Muscle of leg (tissue), 3 donors: ENCODE measurements at regions not wholly inside any gene's neighbourhood (a gene's known extent, or its start where the extent isn't known, plus 50 kb on each side); places are given as distances from the start of the nearest gene placed in this dataset.
A peak's percentile ranks its signal among the peaks of the same experiment; 100 is the strongest.

Experiments used
- DNase-seq: peaks from one replicate; pipeline ENCODE4 v3.0.0; 2013
- H3K27ac ChIP-seq: one replicate; pipeline ENCODE4 v1.5.1; 2013; ENCODE audit warnings: mild to moderate bottlenecking, low read length, control low read depth
- H3K27me3 ChIP-seq: one replicate; pipeline ENCODE4 v1.6.1; 2013; ENCODE audit warnings: low read length; ENCODE audit not compliant: control insufficient read depth, insufficient read depth
- H3K36me3 ChIP-seq: one replicate; pipeline ENCODE4 v1.6.1; 2013; ENCODE audit warnings: low read length; ENCODE audit not compliant: control insufficient read depth, insufficient read depth
- H3K4me1 ChIP-seq: one replicate; pipeline ENCODE4 v1.6.1; 2013; ENCODE audit warnings: low read length; ENCODE audit not compliant: control insufficient read depth, insufficient read depth
- H3K4me3 ChIP-seq: one replicate; pipeline ENCODE4 v1.5.1; 2013; ENCODE audit warnings: low read length, control low read depth
- H3K9me3 ChIP-seq: replicated peaks from 2 replicates; pipeline ENCODE4 v1.6.1; 2013; ENCODE audit warnings: low read depth, low read length; ENCODE audit not compliant: control insufficient read depth
- WGBS: methylation state at CpG from one replicate; pipeline ENCODE4 v1.1.5; 2013; ENCODE audit warnings: missing lambda C conversion rate; ENCODE audit not compliant: insufficient coverage; 5-methylcytosine and 5-hydroxymethylcytosine counted together

DNA sequence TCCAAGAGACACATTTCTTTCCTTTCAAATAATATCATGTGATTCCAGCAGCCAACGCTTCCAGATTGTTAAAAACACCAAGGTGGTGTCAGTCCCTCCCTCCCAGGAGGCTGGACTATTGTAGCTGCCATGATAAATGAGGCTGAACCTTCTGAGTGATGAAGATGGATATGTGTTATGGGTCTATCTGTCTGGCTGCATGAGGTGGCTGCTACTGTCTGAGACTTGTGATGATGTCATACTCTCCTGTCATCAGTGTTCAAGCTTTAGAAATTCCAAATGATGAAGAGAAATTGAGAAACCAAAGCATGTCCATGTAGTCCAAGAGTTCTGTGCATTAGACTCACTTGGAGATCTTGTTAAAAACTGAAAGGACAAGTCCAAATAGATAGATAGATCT is 683.0 kb downstream of the NTRK3 start:
- no peak overlapping the region for H3K4me3 ChIP-seq
- DNase-seq: no peak
- no CpG with 5 or more reads among the region's 1 CpG for WGBS
- no peaks in the 10 kb centered on the region for H3K9me3 ChIP-seq
- H3K27ac ChIP-seq: no peak overlapping the region
- no peaks in the 10 kb centered on the region for H3K4me1 ChIP-seq
- no peaks in the 10 kb centered on the region for H3K27me3 ChIP-seq
- H3K36me3 ChIP-seq: no peaks in the 10 kb centered on the region

DNA sequence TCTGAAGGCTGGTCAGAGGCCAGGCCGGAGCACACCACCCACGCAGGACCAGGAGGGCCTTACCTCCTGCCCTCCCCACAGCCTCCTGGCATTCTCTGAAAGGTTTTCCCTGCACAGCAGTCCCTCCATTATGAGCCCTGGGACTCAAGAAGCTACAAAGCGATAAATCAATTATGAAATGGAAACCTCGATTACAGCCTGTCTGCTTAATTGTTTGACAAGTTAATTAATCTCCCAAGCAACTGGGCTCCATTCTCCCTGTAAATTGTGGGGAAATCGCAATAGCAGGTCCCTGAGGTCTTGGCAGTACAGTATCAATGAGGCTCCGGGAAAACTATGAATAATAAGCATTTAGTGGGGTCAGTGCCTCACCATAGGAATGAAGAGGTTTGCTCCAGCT is 683.5 kb downstream of the NTRK3 start:
- no peak overlapping the region for H3K4me3 ChIP-seq
- H3K27ac ChIP-seq: no peak overlapping the region
- DNase-seq: no peak
- H3K27me3 ChIP-seq: no peaks in the 10 kb centered on the region
- no peaks in the 10 kb centered on the region for H3K36me3 ChIP-seq
- no peaks in the 10 kb centered on the region for H3K9me3 ChIP-seq
- WGBS: 76% methylated on average over 2 of the region's 6 CpGs
- no peaks in the 10 kb centered on the region for H3K4me1 ChIP-seq

DNA sequence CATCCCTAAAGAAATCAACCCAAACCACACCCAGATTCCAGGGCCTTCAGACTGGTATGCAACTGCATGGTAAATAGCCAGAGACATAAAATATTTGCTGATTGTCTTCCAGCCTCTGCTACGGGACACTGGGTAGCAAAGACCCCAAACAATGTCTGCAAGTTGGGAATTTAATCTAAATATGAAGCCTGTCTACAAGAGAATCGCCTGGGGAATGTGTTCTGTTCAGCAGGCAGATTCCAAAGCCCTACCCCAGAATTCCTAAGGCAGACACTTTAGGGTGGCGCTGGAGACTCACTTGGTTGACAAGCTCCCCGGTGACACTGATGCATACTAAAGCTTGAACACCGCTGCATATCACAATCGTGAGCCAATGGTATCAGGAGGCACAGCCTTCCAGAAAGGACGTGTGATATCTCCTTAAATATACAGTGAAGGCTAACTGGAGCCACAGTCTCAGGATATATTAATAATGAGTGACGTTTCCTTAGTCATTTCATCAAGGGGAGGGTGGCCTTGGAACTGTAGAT is 684.1 kb downstream of the NTRK3 start:
- no peaks in the 10 kb centered on the region for H3K9me3 ChIP-seq
- 74% methylated on average over 7 of the region's 8 CpGs for WGBS
- no peak for DNase-seq
- no peaks in the 10 kb centered on the region for H3K36me3 ChIP-seq
- H3K4me1 ChIP-seq: peaks cover 1% of the 10 kb centered on the region
- no peak overlapping the region for H3K4me3 ChIP-seq
- no peaks in the 10 kb centered on the region for H3K27me3 ChIP-seq
- no peak overlapping the region for H3K27ac ChIP-seq

DNA sequence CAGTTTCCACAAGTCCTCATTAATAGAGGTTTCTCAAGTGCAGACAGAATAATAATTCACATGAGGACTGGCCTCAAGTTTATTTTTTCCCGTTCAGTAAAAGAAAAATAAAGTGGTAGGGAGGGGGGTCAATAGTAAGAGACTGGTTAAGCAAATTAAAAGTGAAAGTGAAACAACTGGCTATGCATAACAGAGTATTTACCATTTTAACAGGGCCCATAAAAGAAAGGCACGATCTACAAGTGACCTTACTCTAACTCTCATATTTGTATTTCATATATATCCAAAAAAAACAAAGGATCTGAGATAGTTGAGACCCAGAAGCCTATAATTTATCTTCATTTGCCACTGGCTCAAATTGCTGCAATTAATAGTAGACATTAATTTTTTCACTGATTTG is 686.3 kb downstream of the NTRK3 start:
- no peak overlapping the region for H3K4me3 ChIP-seq

DNA sequence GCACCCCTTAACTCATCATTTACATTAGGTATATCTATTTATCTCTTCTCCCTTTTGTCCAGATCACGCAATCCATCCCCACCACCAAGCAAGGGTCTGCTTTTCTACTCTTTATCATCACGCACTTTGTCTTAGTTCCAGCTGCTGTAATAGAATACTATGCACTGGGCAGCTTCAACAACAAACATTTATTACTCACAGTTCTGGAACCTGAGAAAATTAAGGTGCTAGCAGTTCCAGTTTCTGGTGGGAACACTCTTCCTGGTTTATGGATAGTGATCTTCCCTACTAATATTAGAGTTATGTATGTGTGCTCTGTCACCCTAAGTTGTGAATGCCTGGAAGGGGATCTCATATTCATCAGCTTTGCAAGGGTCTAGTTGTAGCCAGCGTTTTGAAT is 687.0 kb downstream of the NTRK3 start:
- DNase-seq: no peak
- Histone ChIP-seq H3K9me3 (no peaks in the 10 kb centered on the region), H3K27ac (no peak overlapping the region), H3K4me3 (no peak overlapping the region), H3K36me3 (no peaks in the 10 kb centered on the region), H3K27me3 (no peaks in the 10 kb centered on the region), H3K4me1 (peaks cover 2% of the 10 kb centered on the region)
- WGBS: 79% methylated on average over 2 of the region's 3 CpGs

More for the DNA sequence above, 686.3 kb downstream of the NTRK3 start:
- DNase-seq: peak; percentile 14
- no peaks in the 10 kb centered on the region for H3K36me3 ChIP-seq
- no peak overlapping the region for H3K27ac ChIP-seq
- H3K4me1 ChIP-seq: peaks cover 2% of the 10 kb centered on the region
- WGBS: no CpG with 5 or more reads among the region's 2 CpGs
- H3K27me3 ChIP-seq: no peaks in the 10 kb centered on the region
- no peaks in the 10 kb centered on the region for H3K9me3 ChIP-seq

DNA sequence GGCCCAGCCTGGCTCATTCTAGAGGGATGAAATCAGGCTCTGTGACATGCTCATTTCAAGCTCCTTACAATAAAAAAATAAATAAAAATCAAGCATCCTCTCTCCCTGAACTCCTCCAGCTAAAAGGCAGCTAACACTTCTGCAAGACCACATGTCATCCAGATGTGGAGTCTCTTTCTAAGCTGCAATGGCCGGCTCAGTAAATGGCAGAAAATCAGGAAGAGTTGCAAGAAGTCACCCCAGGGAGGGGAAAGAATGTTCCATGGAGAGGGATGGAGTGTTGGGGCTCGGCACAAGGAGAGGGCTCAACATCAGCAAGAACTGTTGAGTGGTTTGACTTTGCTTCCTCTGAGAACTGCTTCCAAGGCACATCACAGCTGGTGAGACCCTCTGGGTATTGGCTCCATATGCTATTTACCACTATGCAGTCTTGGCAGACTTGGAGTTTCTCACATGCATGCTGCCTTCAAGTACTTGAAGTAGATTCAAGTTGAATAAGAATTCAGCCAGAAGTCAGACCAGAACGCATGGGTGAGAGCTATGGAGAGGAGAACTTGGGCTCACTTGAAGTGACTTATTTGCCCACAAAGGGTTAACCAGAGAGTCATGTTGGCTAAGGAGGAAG is 689.0 kb downstream of the NTRK3 start:
- no peak overlapping the region for H3K4me3 ChIP-seq
- 30% methylated on average over 3 of the region's 3 CpGs for WGBS
- no peaks in the 10 kb centered on the region for H3K27me3 ChIP-seq
- no peaks in the 10 kb centered on the region for H3K9me3 ChIP-seq
- no peak overlapping the region for H3K27ac ChIP-seq
- DNase-seq: peak; percentile 90
- peaks cover 2% of the 10 kb centered on the region for H3K4me1 ChIP-seq
- H3K36me3 ChIP-seq: no peaks in the 10 kb centered on the region

DNA sequence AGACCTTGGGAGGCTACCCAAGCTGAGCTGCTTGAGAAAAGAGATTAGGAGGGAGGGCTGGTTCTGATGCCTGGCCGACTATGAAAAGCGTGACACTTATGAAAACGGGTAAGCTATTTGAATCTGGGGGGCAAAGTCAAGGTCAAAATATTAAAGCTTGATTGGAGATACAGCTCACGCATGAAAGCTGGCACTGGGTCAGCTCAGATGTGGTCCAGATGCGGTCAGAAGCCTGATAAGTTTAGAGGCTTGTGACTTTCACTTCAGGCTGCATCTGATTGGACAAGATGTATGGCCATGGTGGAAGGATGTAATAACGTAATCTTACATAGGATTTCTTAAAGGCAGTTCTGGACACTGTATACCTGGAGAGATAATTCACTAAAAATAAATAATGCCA is 690.3 kb downstream of the NTRK3 start:
- DNase-seq: no peak
- WGBS: 82% methylated on average over 4 of the region's 6 CpGs
- peaks cover 2% of the 10 kb centered on the region for H3K4me1 ChIP-seq
- no peaks in the 10 kb centered on the region for H3K9me3 ChIP-seq
- no peak overlapping the region for H3K4me3 ChIP-seq
- H3K36me3 ChIP-seq: no peaks in the 10 kb centered on the region
- H3K27ac ChIP-seq: no peak overlapping the region
- H3K27me3 ChIP-seq: no peaks in the 10 kb centered on the region

DNA sequence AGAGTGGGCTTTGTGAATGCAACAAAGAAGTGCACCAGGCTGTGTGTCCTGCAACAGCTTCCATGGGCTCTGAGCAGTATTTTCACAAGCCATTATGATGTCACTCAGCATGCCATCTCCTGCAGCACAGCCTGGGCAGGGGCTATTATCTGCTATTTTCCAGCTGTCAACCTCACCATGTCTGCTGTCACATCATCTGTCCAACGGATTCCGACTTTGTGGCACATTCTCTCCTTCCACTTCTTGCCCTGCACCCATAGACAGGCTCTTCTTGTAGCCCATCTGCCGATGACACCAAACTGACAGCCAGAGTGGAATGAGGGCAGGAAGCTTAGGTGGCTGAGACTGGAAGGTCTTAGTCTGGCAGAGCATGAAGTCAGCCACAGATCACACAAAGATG is 691.9 kb downstream of the NTRK3 start:
- 80% methylated on average over 1 of the region's 3 CpGs for WGBS
- DNase-seq: no peak
- Histone ChIP-seq H3K36me3 (no peaks in the 10 kb centered on the region), H3K27ac (no peak overlapping the region), H3K4me3 (no peak overlapping the region), H3K27me3 (no peaks in the 10 kb centered on the region), H3K4me1 (peaks cover 2% of the 10 kb centered on the region), H3K9me3 (no peaks in the 10 kb centered on the region)

DNA sequence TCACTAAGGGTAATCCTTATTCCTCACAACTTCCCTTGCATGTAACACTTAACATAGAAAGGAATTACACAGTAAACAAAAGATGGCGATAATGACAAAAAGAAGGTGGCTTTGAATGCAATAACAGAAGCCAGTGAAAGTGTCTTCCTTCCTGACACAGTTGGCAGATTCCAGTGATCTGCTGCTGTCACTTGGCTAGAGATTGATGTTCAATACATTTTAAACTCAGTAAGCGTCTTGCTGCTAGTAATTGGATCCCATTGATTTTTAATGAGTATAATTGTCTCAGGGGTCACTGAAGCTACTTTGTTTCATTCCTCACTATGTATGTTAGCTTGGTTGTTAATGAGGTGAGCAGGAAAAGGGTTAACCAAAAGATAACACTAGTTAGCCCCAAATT is 692.7 kb downstream of the NTRK3 start:
- DNase-seq: no peak
- Histone ChIP-seq H3K9me3 (no peaks in the 10 kb centered on the region), H3K27me3 (no peaks in the 10 kb centered on the region), H3K27ac (no peak overlapping the region), H3K36me3 (no peaks in the 10 kb centered on the region), H3K4me1 (peaks cover 2% of the 10 kb centered on the region), H3K4me3 (no peak overlapping the region)
- no CpG with 5 or more reads among the region's 2 CpGs for WGBS

DNA sequence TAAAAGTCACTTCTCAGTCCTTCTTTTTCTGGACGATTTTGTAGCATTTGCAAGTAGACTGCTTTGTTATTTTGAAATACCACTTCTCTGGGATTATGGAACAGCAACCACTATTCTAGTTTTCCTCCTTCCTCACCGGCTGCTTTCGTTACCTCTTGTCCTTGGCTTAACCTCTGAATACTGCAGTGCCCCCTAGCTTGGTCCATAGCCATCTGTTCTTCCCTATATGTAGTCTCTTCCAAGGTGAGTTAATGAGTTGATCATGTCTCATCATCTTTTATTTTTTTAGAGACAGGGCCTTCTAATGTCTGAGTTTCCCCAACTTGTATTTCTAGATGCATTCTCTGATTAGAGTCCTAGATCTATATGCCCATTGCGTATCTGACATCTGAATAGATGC is 694.3 kb downstream of the NTRK3 start:
- 100% methylated on average over 1 of the region's 4 CpGs for WGBS
- H3K4me3 ChIP-seq: no peak overlapping the region

DNA sequence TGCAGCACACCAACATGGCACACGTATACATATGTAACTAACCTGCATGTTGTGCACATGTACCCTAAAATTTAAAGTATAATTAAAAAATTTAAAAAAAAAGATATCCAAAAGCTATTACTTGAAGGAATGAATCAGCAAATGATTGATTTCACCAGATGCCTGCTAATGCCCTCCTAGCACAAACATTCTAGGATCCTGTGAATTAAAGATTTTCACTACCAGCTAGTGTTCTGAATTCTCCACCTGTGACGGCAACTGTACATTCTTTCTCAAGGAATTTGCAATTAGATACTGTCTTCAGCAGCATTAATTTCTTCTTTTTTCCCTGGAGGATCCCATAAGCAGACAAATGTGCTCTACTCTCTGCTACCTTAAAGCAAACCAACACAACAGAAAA is 694.9 kb downstream of the NTRK3 start:
- WGBS: 60% methylated on average over 1 of the region's 2 CpGs
- Histone ChIP-seq H3K27me3 (no peaks in the 10 kb centered on the region), H3K27ac (no peak overlapping the region), H3K4me3 (no peak overlapping the region), H3K36me3 (no peaks in the 10 kb centered on the region), H3K9me3 (no peaks in the 10 kb centered on the region), H3K4me1 (no peaks in the 10 kb centered on the region)
- no peak for DNase-seq

More for the DNA sequence above, 694.3 kb downstream of the NTRK3 start:
- Histone ChIP-seq H3K4me1 (no peaks in the 10 kb centered on the region), H3K27me3 (no peaks in the 10 kb centered on the region), H3K9me3 (no peaks in the 10 kb centered on the region), H3K27ac (no peak overlapping the region), H3K36me3 (no peaks in the 10 kb centered on the region)
- no peak for DNase-seq
